ENCODE measurements at regions not wholly inside any gene's neighbourhood (a gene's known extent, or its start where the extent isn't known, plus 50 kb on each side); places are given as distances from the start of the nearest gene placed in this dataset.
"Not testable (repeated sequence)": the region's sequence is repeated elsewhere in the genome, so short reads cannot be mapped to it uniquely, and the experiment has no call there.

GRCh38 chr14:65834812-65835211, 422.3 kb downstream of the FUT8 start:
- DNase-seq, result no peak

GRCh38 chr14:65835501-65835900, 423.0 kb downstream of the FUT8 start:
- DNase-seq, result no peak

- DNase-seq, result no peak
Measured at GRCh38 chr14:65838565-65838964, 426.0 kb downstream of the FUT8 start.

GRCh38 chr14:65840118-65840751, 427.7 kb downstream of the FUT8 start:
- no peak for DNase-seq

- DNase-seq, result no peak
Measured at GRCh38 chr14:65840786-65841185, 428.3 kb downstream of the FUT8 start.

GRCh38 chr14:65846196-65846868, 433.8 kb downstream of the FUT8 start:
- DNase-seq, result no peak

GRCh38 chr14:65847075-65847847, 434.7 kb downstream of the FUT8 start:
- DNase-seq, result no peak

GRCh38 chr14:65847931-65848330, 435.4 kb downstream of the FUT8 start:
- not testable (repeated sequence) for DNase-seq

DNA sequence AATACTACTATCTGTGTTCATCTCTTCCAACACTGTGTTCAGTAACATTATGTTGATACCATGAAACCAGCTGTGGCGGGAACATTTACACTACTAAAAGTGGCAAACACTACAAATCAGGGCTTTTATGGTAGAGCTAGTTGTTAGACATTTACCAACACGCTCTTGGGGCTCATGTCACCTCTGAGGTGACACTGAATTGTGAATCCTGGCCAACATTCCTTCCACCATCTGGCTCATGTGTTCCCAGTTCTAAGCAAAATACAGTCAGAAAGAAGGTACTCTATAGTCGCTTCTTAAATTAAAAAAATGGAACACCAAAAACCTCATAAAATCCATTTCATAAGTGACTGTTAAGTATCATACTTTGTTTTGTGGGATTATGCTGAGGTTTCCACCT, 436.6 kb downstream of the FUT8 start:
- no peak for DNase-seq

DNA sequence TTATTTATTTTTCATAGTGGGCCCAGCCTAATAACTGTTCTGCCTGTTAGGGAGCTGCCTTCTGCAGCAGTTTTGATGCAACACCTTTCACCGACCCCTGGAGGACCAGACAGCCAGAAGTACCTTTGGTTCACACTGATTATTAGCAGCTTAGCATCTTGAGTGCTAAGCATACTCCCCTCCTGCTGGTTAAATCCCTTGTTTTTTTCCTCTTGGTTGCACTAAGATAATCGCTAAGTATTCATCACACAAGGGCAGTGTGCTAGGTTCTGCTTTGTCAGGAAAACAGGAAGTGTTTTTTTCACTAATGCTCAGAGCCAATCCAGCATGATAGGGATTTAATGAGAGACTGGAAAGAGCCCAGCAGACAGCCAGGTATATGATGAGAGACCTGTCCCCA, 437.0 kb downstream of the FUT8 start:
- DNase-seq, result peak; percentile 87

GRCh38 chr14:65850429-65851135, 438.1 kb downstream of the FUT8 start:
- peak; percentile 59 for DNase-seq

DNA sequence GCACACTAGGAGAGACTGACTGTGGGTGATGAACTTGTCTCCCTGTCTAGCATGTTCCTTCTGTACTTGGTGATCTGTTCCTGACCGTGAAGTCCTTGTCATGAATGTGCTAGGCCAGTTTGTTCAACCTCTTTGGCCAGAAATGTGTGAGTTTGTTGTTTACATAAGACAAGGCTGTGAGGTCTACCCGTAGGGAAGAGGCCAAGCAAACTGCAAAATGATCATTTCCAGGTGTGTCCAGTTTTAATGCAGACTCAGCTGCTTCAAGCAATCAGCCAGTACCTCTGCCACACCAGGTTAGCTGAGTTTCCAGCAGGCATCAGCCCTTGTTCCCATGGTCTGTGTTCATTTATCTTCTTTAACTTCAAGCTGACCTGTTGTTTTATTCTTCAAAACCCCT, 440.2 kb downstream of the FUT8 start:
- no peak for DNase-seq

DNA sequence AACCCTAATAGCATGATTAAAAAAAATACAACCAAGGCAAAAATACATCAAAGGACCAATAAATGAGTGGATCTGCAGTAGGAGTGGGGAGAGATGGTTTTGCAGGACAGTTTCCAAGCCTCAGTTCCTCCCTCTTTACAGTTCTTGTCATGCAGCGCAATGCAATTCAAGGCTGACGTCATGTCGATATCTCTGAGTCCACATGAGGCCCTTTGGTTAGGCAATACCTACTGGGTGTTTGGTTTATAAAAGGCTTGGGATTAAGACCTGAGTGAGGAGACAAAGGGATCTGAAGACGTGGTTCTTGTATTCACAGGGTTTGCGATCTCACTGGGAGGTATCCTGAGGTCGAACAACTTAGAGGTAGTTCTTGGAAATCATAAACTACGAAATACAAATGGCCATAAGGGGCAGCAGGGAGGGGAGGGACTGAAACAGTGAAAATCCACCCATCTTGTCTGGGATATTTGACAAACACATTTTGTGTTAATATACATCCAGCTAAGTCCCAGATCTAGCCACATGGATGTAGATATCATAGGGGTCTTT, 441.0 kb downstream of the FUT8 start:
- no peak for DNase-seq

DNA sequence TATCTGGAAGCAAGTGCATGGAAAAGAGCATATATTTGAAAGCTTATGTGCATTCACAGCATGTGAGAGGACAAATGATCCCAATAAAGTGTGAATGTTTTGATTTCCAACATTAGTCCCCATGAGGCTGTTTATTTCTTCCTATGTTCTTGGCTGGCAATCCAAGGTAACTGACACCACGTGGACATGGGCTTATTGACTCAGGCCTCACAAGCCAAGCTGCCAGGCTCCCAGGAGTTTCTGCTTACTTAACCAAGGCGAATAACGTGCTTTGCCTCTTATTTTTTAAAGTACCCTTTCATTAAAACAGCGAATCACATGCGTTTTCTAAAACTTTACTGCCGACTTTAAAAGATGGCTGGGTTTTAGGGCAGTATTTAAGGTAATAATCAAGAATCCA, 441.7 kb downstream of the FUT8 start:
- DNase-seq, result no peak

- DNase-seq, result no peak
Measured at GRCh38 chr14:65860956-65861611, 448.6 kb downstream of the FUT8 start.

GRCh38 chr14:65864549-65864948, 452.0 kb downstream of the FUT8 start:
- DNase-seq, result no peak

- no peak for DNase-seq
Measured at GRCh38 chr14:65864984-65865383, 452.5 kb downstream of the FUT8 start.

GRCh38 chr14:65866448-65866847, 453.9 kb downstream of the FUT8 start:
- DNase-seq, result no peak

DNA sequence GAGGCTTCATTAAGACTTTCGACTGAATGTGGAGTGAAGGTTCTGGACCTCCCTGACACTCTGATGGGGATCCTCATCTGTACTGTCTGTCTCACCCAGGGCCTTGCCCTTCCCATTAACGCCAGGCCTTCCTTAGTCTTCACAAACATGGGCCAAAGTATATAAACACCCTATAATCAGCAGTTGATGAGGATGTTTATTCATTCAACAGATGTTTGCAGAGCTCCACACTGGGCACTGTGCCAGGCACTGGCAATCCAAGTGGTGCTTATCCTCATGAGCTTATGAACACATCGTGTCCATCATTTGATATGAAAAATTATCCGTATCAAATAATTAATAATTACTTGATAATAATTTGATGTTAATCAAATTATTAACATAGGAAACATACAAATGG, 454.4 kb downstream of the FUT8 start:
- DNase-seq, result no peak

- no peak for DNase-seq
Measured at GRCh38 chr14:65867333-65867732, 454.8 kb downstream of the FUT8 start.

DNA sequence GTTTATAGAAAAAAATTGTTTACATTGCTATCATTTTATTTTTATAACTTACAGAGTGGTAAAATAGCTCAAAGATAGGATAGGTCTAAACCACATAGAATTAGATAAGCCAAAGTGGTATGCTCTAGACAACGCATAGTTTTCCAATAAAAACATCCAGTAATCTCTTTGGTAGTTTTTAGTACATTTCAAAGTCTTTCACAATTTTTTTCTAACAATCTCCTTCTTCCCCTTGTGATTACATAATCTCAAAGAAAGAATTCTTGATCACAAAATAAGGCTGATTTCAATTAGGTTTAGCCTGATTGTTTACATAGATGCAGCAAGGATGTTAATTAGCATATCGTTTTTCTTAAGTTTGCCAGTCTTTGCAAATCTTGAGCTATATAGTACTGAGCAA, 460.0 kb downstream of the FUT8 start:
- DNase-seq, result no peak

GRCh38 chr14:65877166-65877565, 464.6 kb downstream of the FUT8 start:
- no peak for DNase-seq

DNA sequence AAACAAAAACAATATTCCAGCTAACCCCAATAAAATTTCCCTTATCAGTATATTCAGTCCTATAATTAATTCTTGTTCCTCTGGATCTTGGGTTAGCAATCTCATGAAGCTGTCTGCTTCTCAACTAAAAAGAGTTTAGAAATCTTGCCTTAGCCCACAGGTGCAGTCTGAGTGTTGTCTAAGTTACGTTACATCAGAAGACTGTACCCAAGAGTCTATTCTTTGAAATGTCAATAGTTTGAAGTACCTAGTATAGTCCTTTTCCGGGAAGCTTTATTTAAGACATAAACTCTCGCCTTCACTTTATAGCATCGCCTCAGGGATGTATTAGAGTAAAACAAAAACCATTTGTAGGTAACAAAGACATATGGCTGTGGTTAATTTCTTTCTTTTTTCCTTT, 465.1 kb downstream of the FUT8 start:
- no peak for DNase-seq
